Endothelial cell of umbilical vein (primary cell): ENCODE measurements at regions not wholly inside any gene's neighbourhood (a gene's known extent, or its start where the extent isn't known, plus 50 kb on each side); places are given as distances from the start of the nearest gene placed in this dataset.

ENCODE experiments used
- BruUV-seq: library from RNA; stranded (reverse); fragments of 400-500 nt; replicated peaks from 2 replicates; lab custom pipeline; 2021; lab: Mats Ljungman, UMichigan
- CTCF ChIA-PET: fragments of 300-600, 350-600 bp; sonication (Branson Sonifier 250); formaldehyde crosslinking; loops from one replicate; lab custom pipeline; 2021; ENCODE audit warnings: antibody characterized with exemption, inconsistent platforms; lab: Charles Lee
- POLR2A ChIA-PET: fragments of 300-600, 350-600 bp; sonication (Branson Sonifier 250); formaldehyde crosslinking; loops from one replicate; lab custom pipeline; 2021; ENCODE audit warnings: antibody characterized with exemption, inconsistent platforms; lab: Charles Lee
- DNase-seq: peaks from one replicate; pipeline ENCODE4 v3.0.0-alpha.2; 2011; ENCODE audit warnings: low read depth, low spot score
- FAIRE-seq: peaks from 2 replicates; lab custom pipeline; 2011; peaks lifted over from hg19 to GRCh38; lab: Jason Lieb, UNC
- H2AFZ ChIP-seq: 2 replicates; pipeline ENCODE4 v1.6.0; 2012; ENCODE audit warnings: low read depth, low read length, control low read depth, inconsistent platforms
- H3K27ac ChIP-seq: 2 replicates; pipeline ENCODE4 v1.5.1; 2011; ENCODE audit warnings: low read depth, mild to moderate bottlenecking, control low read depth, low read length, moderate library complexity; ENCODE audit not compliant: insufficient read depth
- H3K27me3 ChIP-seq, 2 experiments: 2 replicates each; pipeline versions ENCODE4 v1.6.0 to v1.6.1; 2011; ENCODE audit warnings: low read length in 2 of 2, mixed read lengths in 1 of 2; ENCODE audit not compliant: control insufficient read depth in 2 of 2, insufficient read depth in 2 of 2
- H3K36me3 ChIP-seq, 2 experiments: 2 replicates in 1 of 2; 3 replicates in 1 of 2; pipeline ENCODE4 v1.5.1; 2011; ENCODE audit warnings: low read length in 2 of 2, mild to moderate bottlenecking in 1 of 2, moderate library complexity in 1 of 2; ENCODE audit not compliant: control insufficient read depth in 2 of 2, insufficient read depth in 2 of 2; ENCODE audit errors: extremely low read depth in 1 of 2
- H3K4me1 ChIP-seq: 3 replicates; pipeline ENCODE4 v1.5.1; 2011; ENCODE audit warnings: mild to moderate bottlenecking, low read length; ENCODE audit not compliant: control insufficient read depth, insufficient read depth; ENCODE audit errors: extremely low read depth
- H3K4me2 ChIP-seq: 2 replicates; pipeline ENCODE4 v1.6.1; 2011; ENCODE audit warnings: low read length, control low read depth, mixed read lengths; ENCODE audit not compliant: insufficient read depth
- H3K4me3 ChIP-seq, 3 experiments: fragments of 200-600 bp in 1 of 3; sonication (generic), shearing (Covaris generic) in 1 of 3; replicated peaks in 1 of 3; 2 replicates each; pipeline ENCODE4 v1.5.1; 2011 to 2016; ENCODE audit warnings: control low read depth in 3 of 3, low read length in 3 of 3, mild to moderate bottlenecking in 2 of 3, inconsistent platforms in 1 of 3, low read depth in 1 of 3, moderate library complexity in 1 of 3; ENCODE audit not compliant: insufficient read depth in 1 of 3
- H3K79me2 ChIP-seq: 2 replicates; pipeline ENCODE4 v1.6.0; 2012; ENCODE audit warnings: low read length, inconsistent platforms; ENCODE audit not compliant: control insufficient read depth, insufficient read depth
- H3K9ac ChIP-seq: replicated peaks from 2 replicates; pipeline ENCODE3; 2011; ENCODE audit warnings: low read length, control low read depth; ENCODE audit not compliant: insufficient read depth; ENCODE audit errors: extremely low read depth
- H3K9me1 ChIP-seq: replicated peaks from 3 replicates; pipeline ENCODE4 v1.6.0; 2011; ENCODE audit warnings: mild to moderate bottlenecking, low read length; ENCODE audit not compliant: control insufficient read depth, insufficient read depth; ENCODE audit errors: extremely low read depth
- H3K9me3 ChIP-seq: replicated peaks from 2 replicates; pipeline ENCODE4 v1.5.1; 2012; ENCODE audit warnings: low read length, inconsistent platforms; ENCODE audit not compliant: control insufficient read depth, insufficient read depth
- H4K20me1 ChIP-seq: replicated peaks from 2 replicates; pipeline ENCODE3; 2011; ENCODE audit warnings: mild to moderate bottlenecking, low read length; ENCODE audit not compliant: control insufficient read depth, insufficient read depth; ENCODE audit errors: extremely low read depth
- CTCF ChIP-seq, 2 donors: IDR thresholded peaks; 1 replicate in 1 of 2; 2 replicates in 1 of 2; pipeline ENCODE4 v1.5.1; 2011; ENCODE audit warnings: low read length in 2 of 2, mild to moderate bottlenecking in 2 of 2, moderate library complexity in 2 of 2, control low read depth in 1 of 2, inconsistent platforms in 1 of 2, low read depth in 1 of 2; ENCODE audit not compliant: insufficient read depth in 1 of 2; ENCODE audit errors: extremely low read depth in 1 of 2
- EZH2 ChIP-seq: IDR thresholded peaks from 2 replicates; pipeline ENCODE4 v1.6.1; 2012; ENCODE audit warnings: borderline replicate concordance, low read depth, mild to moderate bottlenecking, moderate library complexity, low read length, inconsistent platforms; ENCODE audit not compliant: severe bottlenecking
- FOS ChIP-seq: IDR thresholded peaks from 2 replicates; pipeline ENCODE4 v1.6.1; 2011; ENCODE audit warnings: mild to moderate bottlenecking, low read length, moderate library complexity, borderline replicate concordance; ENCODE audit not compliant: insufficient read depth
- GATA2 ChIP-seq: IDR thresholded peaks from 2 replicates; pipeline ENCODE4 v1.7.0; 2011; ENCODE audit warnings: low read depth, mild to moderate bottlenecking, moderate library complexity, mixed read lengths, low read length; ENCODE audit not compliant: insufficient read length, insufficient read depth
- JUN ChIP-seq: IDR thresholded peaks from 2 replicates; pipeline ENCODE4 v1.6.1; 2011; ENCODE audit warnings: borderline replicate concordance, low read depth; ENCODE audit not compliant: insufficient read length, insufficient read depth
- MAX ChIP-seq: IDR thresholded peaks from 2 replicates; pipeline ENCODE4 v1.6.1; 2011; ENCODE audit not compliant: insufficient read depth, insufficient read length
- MYC ChIP-seq: IDR thresholded peaks from one replicate; pipeline ENCODE4 v1.6.1; 2011; ENCODE audit warnings: mild to moderate bottlenecking, low read depth, low read length
- POLR2A ChIP-seq: IDR thresholded peaks from 2 replicates; pipeline ENCODE4 v1.6.1; 2012; ENCODE audit warnings: low read depth, mild to moderate bottlenecking, control low read depth, low read length
- POLR2AphosphoS5 ChIP-seq: IDR thresholded peaks from 2 replicates; pipeline ENCODE4 v1.6.1; 2012; ENCODE audit warnings: low read depth, mild to moderate bottlenecking, control low read depth, low read length, moderate library complexity; ENCODE audit not compliant: insufficient read depth
- dilution Hi-C: fragments of 300-500 bp; cut with MboI; formaldehyde crosslinking; loops from one replicate; pipeline ENCODE4 v1.15.0; 2019; ENCODE audit warnings: low sequenced_read_pairs; ENCODE audit not compliant: extremely low pct_ligation_motif_present
- intact Hi-C: fragments of 100-400 bp; cut with micrococcal nuclease; formaldehyde crosslinking; loops from one replicate; pipeline ENCODE4 v1.10.0; 2022

GRCh38 chr4:180105362-180105761 lies 2137.8 kb upstream of the TENM3 start:
- Histone ChIP-seq H3K9me3 (peaks cover 5% of the 10 kb centered on the region), H3K4me2 (no peak overlapping the region), H3K4me3 (no peak overlapping the region), H3K27me3 (no peaks in the 10 kb centered on the region), H3K9me1 (no peaks in the 10 kb centered on the region), H4K20me1 (no peaks in the 10 kb centered on the region), H3K9ac (no peak overlapping the region), H3K79me2 (no peaks in the 10 kb centered on the region), H2AFZ (no peak overlapping the region), H3K36me3 (no peaks in the 10 kb centered on the region), H3K4me1 (no peaks in the 10 kb centered on the region), H3K27ac (no peak overlapping the region)
- FAIRE-seq = no peak
- intact Hi-C loops = no loop called here
- ChIA-PET CTCF (no interaction called here), POLR2A (no interaction called here)
- BruUV-seq = no TSS peak
- TF ChIP-seq CTCF (IDR thresholded peaks at IDR 0.05; ENCODE audit: extremely low read depth in 1 of 2, insufficient read depth in 1 of 2, low read depth in 1 of 2, low read length in 2 of 2) = no peak
- TF ChIP-seq GATA2 = no peak
- TF ChIP-seq POLR2A = no peak
- no peak for TF ChIP-seq MYC
- TF ChIP-seq FOS = no peak
- no peak for TF ChIP-seq EZH2
- no peak for TF ChIP-seq JUN
- no peak for TF ChIP-seq POLR2AphosphoS5
- TF ChIP-seq MAX = no peak
- dilution Hi-C loops = no loop called here
- DNase-seq = no peak
